DOHH2 (cell line): ENCODE measurements at regions not wholly inside any gene's neighbourhood (a gene's known extent, or its start where the extent isn't known, plus 50 kb on each side); places are given as distances from the start of the nearest gene placed in this dataset.

Source experiments
- CTCF ChIP-seq: fragments of 200-600 bp; sonication (generic); IDR thresholded peaks from one replicate; pipeline ENCODE4 v1.5.1; 2014; ENCODE audit warnings: antibody characterized with exemption, mild to moderate bottlenecking, low read depth, low read length; ENCODE audit not compliant: poor library complexity, severe bottlenecking
- EZH2phosphoT487 ChIP-seq: fragments of 200-600 bp; sonication (generic); IDR thresholded peaks from 2 replicates; pipeline ENCODE4 v1.6.1; 2017; ENCODE audit warnings: borderline replicate concordance, mild to moderate bottlenecking, antibody characterized with exemption, low read length, moderate library complexity, mixed read lengths

- TF ChIP-seq CTCF = peak; percentile 25
- TF ChIP-seq EZH2phosphoT487 = no peak
Observed at GRCh38 chr10:7475046-7475911, 64.4 kb upstream of the SFMBT2 start.
